HCT116 (cell line): ENCODE measurements at regions not wholly inside any gene's neighbourhood (a gene's known extent, or its start where the extent isn't known, plus 50 kb on each side); places are given as distances from the start of the nearest gene placed in this dataset.

Experiments
- CEBPB ChIP-seq: IDR thresholded peaks from 2 replicates; pipeline ENCODE4 v1.6.1; 2012; ENCODE audit warnings: low read depth
- ELF1 ChIP-seq: IDR thresholded peaks from 2 replicates; pipeline ENCODE4 v1.6.1; 2012; ENCODE audit warnings: low read depth, borderline replicate concordance
- EZH2 ChIP-seq: fragments of 200-600 bp; sonication (generic); IDR thresholded peaks from 2 replicates; pipeline ENCODE4 v1.6.1; 2017; ENCODE audit warnings: antibody characterized with exemption, mixed run types
- EZH2phosphoT487 ChIP-seq: fragments of 200-600 bp; IDR thresholded peaks from 2 replicates; pipeline ENCODE4 v1.6.1; 2018; ENCODE audit warnings: antibody characterized with exemption, borderline replicate concordance
- JUND ChIP-seq: IDR thresholded peaks from 2 replicates; pipeline ENCODE4 v1.6.1; 2012
- POLR2A ChIP-seq: IDR thresholded peaks from 2 replicates; pipeline ENCODE4 v1.7.0; 2011; ENCODE audit warnings: borderline replicate concordance; ENCODE audit not compliant: insufficient read depth, insufficient read length; ENCODE audit errors: extremely low read depth
- POLR2AphosphoS5 ChIP-seq: IDR thresholded peaks from 2 replicates; pipeline ENCODE4 v1.6.1; 2011; ENCODE audit warnings: mild to moderate bottlenecking, low read depth, low read length, moderate library complexity
- SIN3A ChIP-seq: IDR thresholded peaks from 2 replicates; pipeline ENCODE4 v1.6.1; 2012; ENCODE audit warnings: low read depth
- TCF7L2 ChIP-seq: IDR thresholded peaks from 2 replicates; pipeline ENCODE4 v1.7.0; 2011; ENCODE audit warnings: borderline replicate concordance, inconsistent platforms; ENCODE audit not compliant: insufficient read depth, insufficient read length; ENCODE audit errors: extremely low read depth
- YY1 ChIP-seq: IDR thresholded peaks from 2 replicates; pipeline ENCODE4 v1.6.1; 2011; ENCODE audit warnings: low read length, low read depth, moderate library complexity, mild to moderate bottlenecking; ENCODE audit not compliant: insufficient replicate concordance; ENCODE audit errors: extremely low read depth
- TF ChIP-seq, protein P1 (sequence below), 3 experiments: fragments of 200-600 bp in 1 of 3; sonication (generic) in 1 of 3; IDR thresholded peaks in 2 of 3; conservative IDR thresholded peaks in 1 of 3; 2 replicates each; pipeline ENCODE4 v1.5.1; 2012 to 2017; ENCODE audit warnings: low read depth in 2 of 3, low read length in 2 of 3, antibody characterized with exemption in 1 of 3, borderline replicate concordance in 1 of 3, control low read depth in 1 of 3, mild to moderate bottlenecking in 1 of 3, mixed read lengths in 1 of 3, mixed run types in 1 of 3, moderate library complexity in 1 of 3; ENCODE audit not compliant: insufficient read depth in 1 of 3
- TF ChIP-seq, protein P2 (sequence below): IDR thresholded peaks from 2 replicates; pipeline ENCODE4 v1.6.1; 2011; ENCODE audit warnings: mild to moderate bottlenecking, low read length, moderate library complexity; ENCODE audit not compliant: insufficient replicate concordance; ENCODE audit errors: extremely low read depth
- TF ChIP-seq, protein P3 (sequence below): IDR thresholded peaks from 2 replicates; pipeline ENCODE4 v1.6.1; 2012; ENCODE audit warnings: low read depth

DNA sequence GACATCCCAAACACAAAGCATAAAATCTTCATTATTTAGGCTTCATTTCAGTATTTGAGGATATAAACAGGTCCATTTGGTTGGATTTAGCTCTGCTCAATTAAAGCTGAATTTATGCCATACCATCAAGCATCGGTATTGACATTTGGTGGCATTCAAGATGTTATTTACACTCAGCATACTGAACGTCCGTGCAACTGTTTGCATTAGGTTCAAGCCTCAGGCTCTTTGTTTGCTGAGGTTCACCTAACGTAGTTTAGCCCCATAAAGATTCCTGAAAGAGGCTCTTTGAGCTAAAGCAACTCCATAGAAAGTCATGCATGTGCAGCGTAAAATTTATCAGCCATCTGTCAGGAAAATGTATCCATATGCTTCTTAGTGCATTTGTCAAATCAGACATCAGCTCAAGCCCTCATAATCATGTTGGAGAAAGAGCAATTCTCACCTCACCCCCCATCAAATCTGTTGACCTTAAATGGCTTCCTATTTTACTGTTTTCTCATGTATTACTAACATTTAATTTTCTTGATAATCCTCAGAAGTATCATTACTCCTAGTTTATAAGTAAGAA is 366.9 kb downstream of the EPHA4 start:
- TF ChIP-seq POLR2A (no peak), YY1 (no peak), EZH2phosphoT487 (no peak), POLR2AphosphoS5 (no peak), EZH2 (no peak), CEBPB (no peak), JUND (no peak), SIN3A (no peak), ELF1 (no peak), TCF7L2 (no peak)
- TF ChIP-seq, protein P1, sequence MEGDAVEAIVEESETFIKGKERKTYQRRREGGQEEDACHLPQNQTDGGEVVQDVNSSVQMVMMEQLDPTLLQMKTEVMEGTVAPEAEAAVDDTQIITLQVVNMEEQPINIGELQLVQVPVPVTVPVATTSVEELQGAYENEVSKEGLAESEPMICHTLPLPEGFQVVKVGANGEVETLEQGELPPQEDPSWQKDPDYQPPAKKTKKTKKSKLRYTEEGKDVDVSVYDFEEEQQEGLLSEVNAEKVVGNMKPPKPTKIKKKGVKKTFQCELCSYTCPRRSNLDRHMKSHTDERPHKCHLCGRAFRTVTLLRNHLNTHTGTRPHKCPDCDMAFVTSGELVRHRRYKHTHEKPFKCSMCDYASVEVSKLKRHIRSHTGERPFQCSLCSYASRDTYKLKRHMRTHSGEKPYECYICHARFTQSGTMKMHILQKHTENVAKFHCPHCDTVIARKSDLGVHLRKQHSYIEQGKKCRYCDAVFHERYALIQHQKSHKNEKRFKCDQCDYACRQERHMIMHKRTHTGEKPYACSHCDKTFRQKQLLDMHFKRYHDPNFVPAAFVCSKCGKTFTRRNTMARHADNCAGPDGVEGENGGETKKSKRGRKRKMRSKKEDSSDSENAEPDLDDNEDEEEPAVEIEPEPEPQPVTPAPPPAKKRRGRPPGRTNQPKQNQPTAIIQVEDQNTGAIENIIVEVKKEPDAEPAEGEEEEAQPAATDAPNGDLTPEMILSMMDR (IDR thresholded peaks at IDR 0.05 in 2 of 3, conservative IDR thresholded peaks at IDR 0.05 in 1 of 3; ENCODE audit: borderline replicate concordance in 1 of 3, insufficient read depth in 1 of 3, low read depth in 2 of 3, low read length in 2 of 3) = no peak
- TF ChIP-seq, protein P2, sequence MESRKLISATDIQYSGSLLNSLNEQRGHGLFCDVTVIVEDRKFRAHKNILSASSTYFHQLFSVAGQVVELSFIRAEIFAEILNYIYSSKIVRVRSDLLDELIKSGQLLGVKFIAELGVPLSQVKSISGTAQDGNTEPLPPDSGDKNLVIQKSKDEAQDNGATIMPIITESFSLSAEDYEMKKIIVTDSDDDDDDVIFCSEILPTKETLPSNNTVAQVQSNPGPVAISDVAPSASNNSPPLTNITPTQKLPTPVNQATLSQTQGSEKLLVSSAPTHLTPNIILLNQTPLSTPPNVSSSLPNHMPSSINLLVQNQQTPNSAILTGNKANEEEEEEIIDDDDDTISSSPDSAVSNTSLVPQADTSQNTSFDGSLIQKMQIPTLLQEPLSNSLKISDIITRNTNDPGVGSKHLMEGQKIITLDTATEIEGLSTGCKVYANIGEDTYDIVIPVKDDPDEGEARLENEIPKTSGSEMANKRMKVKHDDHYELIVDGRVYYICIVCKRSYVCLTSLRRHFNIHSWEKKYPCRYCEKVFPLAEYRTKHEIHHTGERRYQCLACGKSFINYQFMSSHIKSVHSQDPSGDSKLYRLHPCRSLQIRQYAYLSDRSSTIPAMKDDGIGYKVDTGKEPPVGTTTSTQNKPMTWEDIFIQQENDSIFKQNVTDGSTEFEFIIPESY = no peak
- TF ChIP-seq, protein P3, sequence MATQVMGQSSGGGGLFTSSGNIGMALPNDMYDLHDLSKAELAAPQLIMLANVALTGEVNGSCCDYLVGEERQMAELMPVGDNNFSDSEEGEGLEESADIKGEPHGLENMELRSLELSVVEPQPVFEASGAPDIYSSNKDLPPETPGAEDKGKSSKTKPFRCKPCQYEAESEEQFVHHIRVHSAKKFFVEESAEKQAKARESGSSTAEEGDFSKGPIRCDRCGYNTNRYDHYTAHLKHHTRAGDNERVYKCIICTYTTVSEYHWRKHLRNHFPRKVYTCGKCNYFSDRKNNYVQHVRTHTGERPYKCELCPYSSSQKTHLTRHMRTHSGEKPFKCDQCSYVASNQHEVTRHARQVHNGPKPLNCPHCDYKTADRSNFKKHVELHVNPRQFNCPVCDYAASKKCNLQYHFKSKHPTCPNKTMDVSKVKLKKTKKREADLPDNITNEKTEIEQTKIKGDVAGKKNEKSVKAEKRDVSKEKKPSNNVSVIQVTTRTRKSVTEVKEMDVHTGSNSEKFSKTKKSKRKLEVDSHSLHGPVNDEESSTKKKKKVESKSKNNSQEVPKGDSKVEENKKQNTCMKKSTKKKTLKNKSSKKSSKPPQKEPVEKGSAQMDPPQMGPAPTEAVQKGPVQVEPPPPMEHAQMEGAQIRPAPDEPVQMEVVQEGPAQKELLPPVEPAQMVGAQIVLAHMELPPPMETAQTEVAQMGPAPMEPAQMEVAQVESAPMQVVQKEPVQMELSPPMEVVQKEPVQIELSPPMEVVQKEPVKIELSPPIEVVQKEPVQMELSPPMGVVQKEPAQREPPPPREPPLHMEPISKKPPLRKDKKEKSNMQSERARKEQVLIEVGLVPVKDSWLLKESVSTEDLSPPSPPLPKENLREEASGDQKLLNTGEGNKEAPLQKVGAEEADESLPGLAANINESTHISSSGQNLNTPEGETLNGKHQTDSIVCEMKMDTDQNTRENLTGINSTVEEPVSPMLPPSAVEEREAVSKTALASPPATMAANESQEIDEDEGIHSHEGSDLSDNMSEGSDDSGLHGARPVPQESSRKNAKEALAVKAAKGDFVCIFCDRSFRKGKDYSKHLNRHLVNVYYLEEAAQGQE = no peak
